LNCaP clone FGC (cell line): ENCODE measurements at regions not wholly inside any gene's neighbourhood (a gene's known extent, or its start where the extent isn't known, plus 50 kb on each side); places are given as distances from the start of the nearest gene placed in this dataset.
"Not testable (repeated sequence)": the region's sequence is repeated elsewhere in the genome, so short reads cannot be mapped to it uniquely, and the experiment has no call there.

Experiments
- DNase-seq: peaks from one replicate; pipeline ENCODE4 v3.0.0-alpha.2; 2011; ENCODE audit warnings: low read depth
- H3K4me3 ChIP-seq: 2 replicates; pipeline ENCODE4 v1.5.1; 2011; ENCODE audit warnings: mild to moderate bottlenecking, low read depth, low read length, control low read depth
- CTCF ChIP-seq: IDR thresholded peaks from 2 replicates; pipeline ENCODE4 v1.5.1; 2012; ENCODE audit warnings: mild to moderate bottlenecking; ENCODE audit not compliant: control insufficient read depth, insufficient read depth; ENCODE audit errors: extremely low read depth

GRCh38 chrX:96102997-96103396 lies 581.6 kb upstream of the DIAPH2 start:
- TF ChIP-seq CTCF: no peak
- H3K4me3 ChIP-seq: no peak overlapping the region
- DNase-seq: no peak

GRCh38 chrX:96112689-96113088 lies 572.0 kb upstream of the DIAPH2 start:
- no peak for TF ChIP-seq CTCF
- H3K4me3 ChIP-seq: no peak overlapping the region
- DNase-seq: no peak

GRCh38 chrX:96126182-96126581 lies 558.5 kb upstream of the DIAPH2 start:
- TF ChIP-seq CTCF: no peak
- no peak for DNase-seq
- H3K4me3 ChIP-seq: no peak overlapping the region

- H3K4me3 ChIP-seq, DNase-seq: not testable (repeated sequence)
Measured at GRCh38 chrX:96128058-96128457, 556.6 kb upstream of the DIAPH2 start.

GRCh38 chrX:96140796-96141195 lies 543.8 kb upstream of the DIAPH2 start:
- no peak overlapping the region for H3K4me3 ChIP-seq
- TF ChIP-seq CTCF: no peak
- DNase-seq: no peak

GRCh38 chrX:96147681-96148080 lies 537.0 kb upstream of the DIAPH2 start:
- H3K4me3 ChIP-seq: no peak overlapping the region
- DNase-seq: no peak
- no peak for TF ChIP-seq CTCF

GRCh38 chrX:96170626-96171025 lies 514.0 kb upstream of the DIAPH2 start:
- H3K4me3 ChIP-seq: no peak overlapping the region
- no peak for TF ChIP-seq CTCF
- DNase-seq: no peak

- no peak for TF ChIP-seq CTCF
- H3K4me3 ChIP-seq: no peak overlapping the region
- DNase-seq: no peak
Measured at GRCh38 chrX:96176921-96177320, 507.7 kb upstream of the DIAPH2 start.
